ENCODE measurements at regions not wholly inside any gene's neighbourhood (a gene's known extent, or its start where the extent isn't known, plus 50 kb on each side); places are given as distances from the start of the nearest gene placed in this dataset.

DNA sequence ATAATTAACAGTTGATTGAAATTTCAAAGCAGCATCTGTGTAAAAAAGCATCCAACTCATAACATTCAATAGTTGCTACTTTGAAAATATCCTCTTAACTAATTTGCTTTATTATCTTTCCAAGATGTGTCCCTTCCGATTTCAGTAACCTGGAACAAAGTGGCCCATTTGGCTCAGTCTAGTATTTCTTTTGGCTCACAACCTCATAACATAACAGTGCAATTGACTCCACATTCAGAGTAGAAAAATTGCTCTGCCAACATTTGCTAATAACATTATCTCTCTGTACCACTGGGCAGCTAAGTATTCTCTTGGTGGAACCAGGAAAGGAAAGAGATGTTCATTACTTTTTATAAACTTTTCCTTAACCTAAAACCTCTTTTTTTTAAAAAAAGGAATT, 571.1 kb upstream of the ARGLU1 start:
- no peaks in the 10 kb centered on the region for H3K9me3 Mint-ChIP-seq (ENCODE audit: low read depth)
- no peaks in the 10 kb centered on the region for H3K36me3 Mint-ChIP-seq (ENCODE audit: insufficient read depth)
- H3K4me1 Mint-ChIP-seq (ENCODE audit: low read depth): no peaks in the 10 kb centered on the region
- H3K27ac Mint-ChIP-seq: no peak overlapping the region
- no peak for TF ChIP-seq CTCF (IDR thresholded peaks at IDR 0.05; ENCODE audit: unreplicated experiment)
- H3K4me3 Mint-ChIP-seq (ENCODE audit: low read depth): no peak overlapping the region
- no peaks in the 10 kb centered on the region for H3K27me3 Mint-ChIP-seq
- DNase-seq (ENCODE audit: low spot score, unreplicated experiment): no peak

DNA sequence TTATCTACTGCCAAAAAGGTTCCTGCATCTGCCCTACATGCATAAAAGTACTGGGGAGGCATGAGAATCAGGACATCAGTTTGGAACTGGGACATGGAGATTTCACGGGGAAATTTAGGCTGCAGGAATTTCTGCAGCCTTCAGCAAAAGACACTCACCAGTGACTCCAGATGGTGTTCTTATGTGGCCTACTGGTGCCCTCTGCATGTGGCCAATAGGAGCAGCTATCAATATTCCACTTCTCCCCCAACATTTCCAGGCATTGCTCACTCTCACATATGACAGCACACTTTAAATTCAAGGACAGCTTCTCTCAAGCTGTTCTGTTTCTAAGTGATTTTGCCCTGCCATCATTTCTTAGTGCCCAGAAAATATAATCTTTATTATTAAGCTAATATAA, 570.5 kb upstream of the ARGLU1 start:
- DNase-seq (ENCODE audit: low spot score, unreplicated experiment): no peak
- H3K36me3 Mint-ChIP-seq (ENCODE audit: insufficient read depth): no peaks in the 10 kb centered on the region
- no peaks in the 10 kb centered on the region for H3K9me3 Mint-ChIP-seq (ENCODE audit: low read depth)
- H3K4me1 Mint-ChIP-seq (ENCODE audit: low read depth): no peaks in the 10 kb centered on the region
- H3K4me3 Mint-ChIP-seq (ENCODE audit: low read depth): no peak overlapping the region
- no peak overlapping the region for H3K27ac Mint-ChIP-seq
- TF ChIP-seq CTCF (IDR thresholded peaks at IDR 0.05; ENCODE audit: unreplicated experiment): no peak
- no peaks in the 10 kb centered on the region for H3K27me3 Mint-ChIP-seq

- Mint-ChIP-seq H3K4me3 (ENCODE audit: low read depth) (no peak overlapping the region), H3K27me3 (no peaks in the 10 kb centered on the region), H3K36me3 (ENCODE audit: insufficient read depth) (no peaks in the 10 kb centered on the region), H3K27ac (no peak overlapping the region), H3K4me1 (ENCODE audit: low read depth) (no peaks in the 10 kb centered on the region), H3K9me3 (ENCODE audit: low read depth) (peaks cover 2% of the 10 kb centered on the region)
- no peak for DNase-seq (ENCODE audit: low spot score, unreplicated experiment)
- TF ChIP-seq CTCF (IDR thresholded peaks at IDR 0.05; ENCODE audit: unreplicated experiment): no peak
These were observed 566.0 kb upstream of the ARGLU1 start for GRCh38 chr13:107133950-107134349.

DNA sequence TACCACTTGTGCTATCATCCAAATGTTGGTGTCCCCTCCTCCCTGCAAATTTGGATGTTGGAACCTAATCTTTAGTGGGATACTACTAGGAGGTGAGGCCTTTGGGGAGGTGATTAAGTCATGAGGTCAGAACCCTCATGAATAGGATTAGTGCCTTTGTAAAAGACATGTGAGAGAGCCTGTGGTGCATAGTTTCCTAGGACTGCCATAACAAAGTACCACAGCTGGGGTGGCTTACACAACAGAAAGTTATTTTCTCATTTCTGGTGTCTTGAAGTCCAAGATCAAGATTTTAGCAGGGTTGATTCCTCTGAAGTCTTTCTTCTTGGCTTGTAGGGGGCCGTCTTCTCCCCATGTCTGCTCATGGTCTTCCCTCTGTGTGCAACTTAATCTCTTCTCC, 562.6 kb upstream of the ARGLU1 start:
- no peak for DNase-seq (ENCODE audit: low spot score, unreplicated experiment)
- peaks cover 13% of the 10 kb centered on the region for H3K27me3 Mint-ChIP-seq
- TF ChIP-seq CTCF (IDR thresholded peaks at IDR 0.05; ENCODE audit: unreplicated experiment): no peak
- no peak overlapping the region for H3K27ac Mint-ChIP-seq
- H3K36me3 Mint-ChIP-seq (ENCODE audit: insufficient read depth): peaks cover 5% of the 10 kb centered on the region
- H3K4me1 Mint-ChIP-seq (ENCODE audit: low read depth): no peaks in the 10 kb centered on the region
- H3K4me3 Mint-ChIP-seq (ENCODE audit: low read depth): no peak overlapping the region
- H3K9me3 Mint-ChIP-seq (ENCODE audit: low read depth): peaks cover 18% of the 10 kb centered on the region

DNA sequence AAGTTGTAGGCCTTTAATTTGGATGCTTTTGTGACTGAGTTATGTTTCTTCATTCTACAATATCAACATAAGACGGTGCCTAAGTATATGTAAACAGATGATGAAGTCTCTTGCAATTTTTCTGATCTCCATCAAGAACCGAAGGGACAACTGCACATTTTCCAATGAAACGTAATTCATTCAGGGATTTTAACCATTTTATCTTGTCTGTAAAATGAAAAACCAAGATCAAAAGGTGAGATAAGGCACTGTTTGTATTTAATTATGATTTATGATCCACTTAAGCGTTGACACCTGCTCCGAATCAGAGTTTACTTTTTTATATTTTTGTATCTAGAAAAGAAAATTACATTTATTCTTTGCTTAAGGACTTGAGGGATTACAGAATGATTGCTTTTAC, 556.8 kb upstream of the ARGLU1 start:
- TF ChIP-seq CTCF (IDR thresholded peaks at IDR 0.05; ENCODE audit: unreplicated experiment): no peak
- no peak overlapping the region for H3K27ac Mint-ChIP-seq
- peaks cover 2% of the 10 kb centered on the region for H3K4me1 Mint-ChIP-seq (ENCODE audit: low read depth)
- peaks cover 18% of the 10 kb centered on the region for H3K9me3 Mint-ChIP-seq (ENCODE audit: low read depth)
- H3K36me3 Mint-ChIP-seq (ENCODE audit: insufficient read depth): peaks cover 5% of the 10 kb centered on the region
- H3K4me3 Mint-ChIP-seq (ENCODE audit: low read depth): no peak overlapping the region
- no peak for DNase-seq (ENCODE audit: low spot score, unreplicated experiment)
- H3K27me3 Mint-ChIP-seq: peaks cover 15% of the 10 kb centered on the region

All from progenitor cell of endocrine pancreas (in vitro differentiated cells).